Mesenchymal stem cell (in vitro differentiated cells and primary cell): ENCODE measurements at regions not wholly inside any gene's neighbourhood (a gene's known extent, or its start where the extent isn't known, plus 50 kb on each side); places are given as distances from the start of the nearest gene placed in this dataset.
"Not testable (repeated sequence)": the region's sequence is repeated elsewhere in the genome, so short reads cannot be mapped to it uniquely, and the experiment has no call there.

Source experiments
- DNase-seq: peaks from one replicate; pipeline ENCODE4 v3.0.0-alpha.2; 2013
- H2AFZ ChIP-seq: one replicate; pipeline ENCODE4 v1.6.1; 2013; ENCODE audit warnings: low read depth, mild to moderate bottlenecking, control low read depth, inconsistent platforms, low read length, moderate library complexity
- H2AK5ac ChIP-seq: 2 replicates; pipeline ENCODE4 v1.6.1; 2013; ENCODE audit warnings: low read length, moderate library complexity, mild to moderate bottlenecking, inconsistent platforms; ENCODE audit not compliant: severe bottlenecking
- H2BK120ac ChIP-seq: one replicate; pipeline ENCODE4 v1.6.1; 2013; ENCODE audit warnings: low read depth, mild to moderate bottlenecking, inconsistent platforms, low read length, moderate library complexity
- H2BK12ac ChIP-seq, 2 experiments: one replicate each; pipeline ENCODE4 v1.6.1; 2013; ENCODE audit warnings: inconsistent platforms in 2 of 2, low read length in 2 of 2, mild to moderate bottlenecking in 2 of 2, moderate library complexity in 2 of 2, control low read depth in 1 of 2
- H2BK15ac ChIP-seq: one replicate; pipeline ENCODE4 v1.6.1; 2013; ENCODE audit warnings: mild to moderate bottlenecking, low read depth, inconsistent platforms; ENCODE audit not compliant: poor library complexity, severe bottlenecking
- H2BK5ac ChIP-seq: 2 replicates; pipeline ENCODE4 v1.6.1; 2013; ENCODE audit warnings: low read depth, mild to moderate bottlenecking, low read length, control low read depth, inconsistent platforms; ENCODE audit not compliant: poor library complexity, severe bottlenecking
- H3K14ac ChIP-seq, 2 experiments: one replicate each; pipeline ENCODE4 v1.6.1; 2013; ENCODE audit warnings: inconsistent platforms in 2 of 2, low read length in 2 of 2, control low read depth in 1 of 2, mild to moderate bottlenecking in 1 of 2, moderate library complexity in 1 of 2
- H3K18ac ChIP-seq, 2 experiments: one replicate each; pipeline ENCODE4 v1.6.1; 2013; ENCODE audit warnings: inconsistent platforms in 2 of 2, low read length in 2 of 2, control low read depth in 1 of 2, low read depth in 1 of 2, mild to moderate bottlenecking in 1 of 2
- H3K23ac ChIP-seq, 2 experiments: one replicate each; pipeline ENCODE4 v1.6.1; 2013; ENCODE audit warnings: inconsistent platforms in 2 of 2, low read length in 2 of 2, mild to moderate bottlenecking in 2 of 2, moderate library complexity in 2 of 2, control low read depth in 1 of 2
- H3K27ac ChIP-seq: 2 replicates; pipeline ENCODE4 v1.5.1; 2013; ENCODE audit warnings: mild to moderate bottlenecking, moderate library complexity, low read length, control low read depth, inconsistent platforms; ENCODE audit not compliant: poor library complexity, severe bottlenecking
- H3K27me3 ChIP-seq, 2 experiments: 2 replicates each; pipeline versions ENCODE4 v1.6.1 to v1.7.0; 2013; ENCODE audit warnings: low read length in 2 of 2, mild to moderate bottlenecking in 2 of 2, moderate library complexity in 2 of 2, control low read depth in 1 of 2, inconsistent platforms in 1 of 2; ENCODE audit not compliant: control insufficient read depth in 1 of 2, insufficient read depth in 1 of 2
- H3K36me3 ChIP-seq, 2 experiments: 2 replicates each; pipeline versions ENCODE4 v1.6.1 to v1.7.0; 2013; ENCODE audit warnings: low read length in 2 of 2, control low read depth in 1 of 2, inconsistent platforms in 1 of 2, low read depth in 1 of 2, mild to moderate bottlenecking in 1 of 2; ENCODE audit not compliant: insufficient read depth in 2 of 2, control insufficient read depth in 1 of 2
- H3K4ac ChIP-seq, 2 experiments: one replicate each; pipeline ENCODE4 v1.6.1; 2013; ENCODE audit warnings: inconsistent platforms in 2 of 2, low read length in 2 of 2, mild to moderate bottlenecking in 2 of 2, moderate library complexity in 2 of 2, control low read depth in 1 of 2, low read depth in 1 of 2
- H3K4me1 ChIP-seq: 2 replicates; pipeline ENCODE4 v1.6.1; 2013; ENCODE audit warnings: low read depth, low read length, control low read depth; ENCODE audit not compliant: control insufficient read depth, insufficient read depth
- H3K4me2 ChIP-seq: 2 replicates; pipeline ENCODE4 v1.6.1; 2013; ENCODE audit warnings: low read length, mild to moderate bottlenecking, inconsistent platforms; ENCODE audit not compliant: poor library complexity, severe bottlenecking
- H3K4me3 ChIP-seq, 2 experiments: 2 replicates each; pipeline versions ENCODE4 v1.5.1 to v1.7.0; 2013; ENCODE audit warnings: low read length in 2 of 2, mild to moderate bottlenecking in 2 of 2, control low read depth in 1 of 2, low read depth in 1 of 2; ENCODE audit not compliant: insufficient read depth in 1 of 2
- H3K79me1 ChIP-seq: replicated peaks from 2 replicates; pipeline ENCODE4 v1.6.1; 2013; ENCODE audit warnings: mild to moderate bottlenecking, control low read depth, low read length, inconsistent platforms; ENCODE audit not compliant: poor library complexity, severe bottlenecking
- H3K9ac ChIP-seq: 2 replicates; pipeline ENCODE4 v1.7.0; 2013; ENCODE audit warnings: mild to moderate bottlenecking, low read length, moderate library complexity
- H3K9me3 ChIP-seq: 2 replicates; pipeline ENCODE4 v1.7.0; 2013; ENCODE audit warnings: mild to moderate bottlenecking, low read length; ENCODE audit not compliant: control insufficient read depth
- H4K8ac ChIP-seq: one replicate; pipeline ENCODE4 v1.6.1; 2013; ENCODE audit warnings: inconsistent platforms, mild to moderate bottlenecking, low read length, moderate library complexity
- H4K91ac ChIP-seq: one replicate; pipeline ENCODE4 v1.6.1; 2013; ENCODE audit warnings: mild to moderate bottlenecking, low read length, inconsistent platforms
- WGBS: methylation state at CpG from one replicate; pipeline ENCODE4 v1.1.7; 2013; ENCODE audit warnings: mixed read lengths; 5-methylcytosine and 5-hydroxymethylcytosine counted together

DNA sequence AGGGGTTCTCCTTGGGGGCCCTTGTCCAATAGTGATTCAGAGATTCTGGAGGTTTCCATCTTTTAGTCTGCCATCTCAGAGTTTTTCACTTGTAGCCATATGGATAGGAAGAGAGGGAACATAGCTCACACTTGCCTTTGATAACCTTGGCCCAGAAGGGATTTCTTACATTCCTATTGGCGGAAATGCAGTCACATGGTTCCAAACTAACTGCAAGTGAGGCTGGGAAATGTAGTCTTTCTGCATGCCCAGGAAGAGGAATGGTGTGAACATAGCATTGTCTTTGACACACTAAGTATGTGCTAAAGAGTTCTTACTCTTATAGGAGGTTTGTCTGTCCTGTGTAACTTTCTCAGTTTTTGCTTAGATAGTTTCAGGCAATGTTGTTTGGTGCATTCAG, 161.8 kb upstream of the OSBPL11 start:
- H2BK120ac ChIP-seq, result not testable (repeated sequence)

DNA sequence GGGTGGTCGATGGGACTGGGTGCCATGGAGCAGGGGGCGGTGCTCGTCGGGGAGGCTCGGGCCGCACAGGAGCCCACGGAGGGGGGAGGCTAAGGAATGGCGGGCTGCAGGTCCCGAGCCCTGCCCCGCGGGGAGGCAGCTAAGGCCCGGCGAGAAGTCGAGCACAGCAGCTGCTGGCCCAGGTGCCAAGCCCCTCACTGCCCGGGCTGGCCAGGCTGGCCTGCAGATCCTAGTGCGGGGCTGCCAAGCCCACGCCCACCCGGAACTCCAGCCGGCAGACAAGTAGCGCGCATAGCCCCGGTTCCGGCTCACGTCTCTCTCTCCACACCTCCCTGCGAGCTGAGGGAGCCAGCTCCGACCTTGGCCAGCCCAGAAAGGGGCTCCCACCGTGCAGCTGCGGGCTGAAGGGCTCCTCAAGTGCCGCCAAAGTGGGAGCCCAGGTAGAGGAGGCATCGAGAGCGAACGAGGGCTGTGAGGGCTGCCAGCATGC, 163.4 kb upstream of the OSBPL11 start:
- not testable (repeated sequence) for H3K4ac ChIP-seq, H2BK12ac ChIP-seq, H3K27ac ChIP-seq, H2BK5ac ChIP-seq, H3K23ac ChIP-seq, H2BK15ac ChIP-seq, H4K91ac ChIP-seq, DNase-seq, H2AFZ ChIP-seq, H3K4me1 ChIP-seq, H3K79me1 ChIP-seq, H3K36me3 ChIP-seq, H3K4me3 ChIP-seq, H2BK120ac ChIP-seq, H3K9ac ChIP-seq, H3K14ac ChIP-seq, H3K4me2 ChIP-seq, H3K18ac ChIP-seq, H3K9me3 ChIP-seq, H2AK5ac ChIP-seq, H4K8ac ChIP-seq
- 92% methylated on average over 27 of the region's 32 CpGs for WGBS
- peaks cover 4 to 31% of the 10 kb centered on the region in 2 experiments for H3K27me3 ChIP-seq

More for the DNA sequence above, 161.8 kb upstream of the OSBPL11 start:
- not testable (repeated sequence) for H4K8ac ChIP-seq, H3K79me1 ChIP-seq, H4K91ac ChIP-seq, H3K9ac ChIP-seq, H2BK12ac ChIP-seq, H2AFZ ChIP-seq, DNase-seq, H3K4me2 ChIP-seq, H3K9me3 ChIP-seq, H3K18ac ChIP-seq, H2BK5ac ChIP-seq, H3K4me1 ChIP-seq, H2BK15ac ChIP-seq, H3K36me3 ChIP-seq, H3K4me3 ChIP-seq, H3K23ac ChIP-seq, H3K4ac ChIP-seq, H3K27ac ChIP-seq, H3K14ac ChIP-seq, H2AK5ac ChIP-seq
- H3K27me3 ChIP-seq, result peaks cover 2 to 32% of the 10 kb centered on the region in 2 experiments
- WGBS, result no CpG with 5 or more reads among the region's 1 CpG

DNA sequence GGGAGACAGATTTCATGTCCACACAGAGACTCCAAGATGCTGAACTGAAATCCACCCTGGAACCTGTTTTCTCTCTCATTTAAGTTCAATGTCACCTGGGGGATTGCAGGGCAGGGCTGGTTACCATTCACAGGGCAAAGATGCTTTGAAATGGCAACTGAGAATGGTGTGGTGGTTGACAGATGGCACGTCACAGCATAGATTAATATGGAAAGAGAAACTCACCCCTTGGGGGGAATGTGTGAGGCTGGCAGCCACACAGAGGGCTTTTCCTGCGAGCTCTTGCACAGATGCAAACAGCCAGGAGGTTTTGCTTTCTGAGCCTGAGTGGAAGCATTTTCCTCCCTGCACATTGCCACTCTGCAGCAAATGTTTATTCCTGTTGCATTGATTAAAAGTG, 167.3 kb upstream of the OSBPL11 start:
- not testable (repeated sequence) for H3K4me1 ChIP-seq, H2BK120ac ChIP-seq, H3K18ac ChIP-seq, H3K14ac ChIP-seq, H2AK5ac ChIP-seq, H3K4me2 ChIP-seq, H3K9ac ChIP-seq, H3K79me1 ChIP-seq, H2BK5ac ChIP-seq, H2AFZ ChIP-seq, H4K91ac ChIP-seq, H2BK15ac ChIP-seq, H3K23ac ChIP-seq, H2BK12ac ChIP-seq, H3K9me3 ChIP-seq, H3K36me3 ChIP-seq, H3K27ac ChIP-seq, DNase-seq, H3K4ac ChIP-seq, H3K4me3 ChIP-seq, H4K8ac ChIP-seq
- H3K27me3 ChIP-seq, result peaks cover 28 to 37% of the 10 kb centered on the region in 2 experiments
- WGBS, result 79% methylated on average over 2 of the region's 2 CpGs

DNA sequence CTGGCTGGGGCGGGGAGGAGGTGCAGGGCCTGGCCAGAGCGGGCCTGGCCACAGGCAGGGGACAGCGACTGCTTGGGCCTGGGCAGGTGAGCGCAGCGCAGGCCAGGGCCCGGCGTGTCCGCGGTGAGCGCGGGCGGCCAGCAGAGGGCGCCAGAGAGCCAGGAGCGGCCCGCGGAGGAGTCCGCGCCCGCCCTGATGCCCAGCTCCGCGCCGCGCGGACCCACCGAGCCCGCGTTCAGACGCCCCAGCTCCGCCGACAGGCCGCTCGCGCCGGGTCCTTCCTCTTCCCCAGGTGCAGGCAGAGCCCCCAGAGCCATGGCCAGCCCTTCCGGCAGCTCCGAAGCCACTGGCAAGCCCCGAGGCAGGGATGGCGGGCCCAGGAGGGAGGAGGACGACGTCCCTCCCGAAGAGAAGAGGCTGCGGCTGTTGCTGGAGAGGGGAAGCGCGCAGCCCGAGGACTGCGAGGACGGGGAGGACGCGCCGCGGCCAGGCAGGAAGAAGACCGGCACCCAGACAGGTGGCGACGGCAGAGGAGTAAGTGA, 171.1 kb upstream of the OSBPL11 start:
- Histone ChIP-seq H3K18ac (peak overlapping the region in 1 of 2 experiments; percentile 48), H2AFZ (peak overlapping the region; percentile 85), H4K8ac (peak overlapping the region; percentile 54), H3K4me2 (peak overlapping the region; percentile 94), H3K9ac (peak overlapping the region; percentile 49), H3K4ac (peak overlapping the region in 1 of 2 experiments; percentile 37), H3K4me3 (peak overlapping the region; percentile 44 to 69), H3K27me3 (peaks cover 30% of the 10 kb centered on the region in 2 experiments)
- not testable (repeated sequence) for H2AK5ac ChIP-seq, H2BK15ac ChIP-seq, H3K14ac ChIP-seq, H2BK12ac ChIP-seq, H2BK120ac ChIP-seq, H3K27ac ChIP-seq, H2BK5ac ChIP-seq, H4K91ac ChIP-seq, H3K9me3 ChIP-seq, H3K79me1 ChIP-seq, H3K4me1 ChIP-seq, H3K36me3 ChIP-seq, H3K23ac ChIP-seq
- WGBS, result 0% methylated on average over 35 of the region's 54 CpGs
- peak; percentile 45 for DNase-seq
